Mucosa of stomach (tissue), 1 donor: ENCODE measurements at regions not wholly inside any gene's neighbourhood (a gene's known extent, or its start where the extent isn't known, plus 50 kb on each side); places are given as distances from the start of the nearest gene placed in this dataset.

Experiments used
- H3K27me3 ChIP-seq: one replicate; pipeline ENCODE4 v1.7.0; 2013; ENCODE audit warnings: mild to moderate bottlenecking, low read length; ENCODE audit not compliant: control insufficient read depth, insufficient read depth
- H3K36me3 ChIP-seq: one replicate; pipeline ENCODE4 v1.7.0; 2013; ENCODE audit warnings: low read length; ENCODE audit not compliant: control insufficient read depth, insufficient read depth
- H3K4me1 ChIP-seq: one replicate; pipeline ENCODE4 v1.7.0; 2013; ENCODE audit warnings: mild to moderate bottlenecking, low read length; ENCODE audit not compliant: control insufficient read depth, insufficient read depth
- H3K4me3 ChIP-seq: one replicate; pipeline ENCODE4 v1.7.0; 2013; ENCODE audit warnings: low read length
- H3K9ac ChIP-seq: one replicate; pipeline ENCODE4 v1.7.0; 2013; ENCODE audit warnings: mild to moderate bottlenecking, low read length, moderate library complexity
- H3K9me3 ChIP-seq: one replicate; pipeline ENCODE4 v1.7.0; 2013; ENCODE audit warnings: mild to moderate bottlenecking, low read length, moderate library complexity; ENCODE audit not compliant: control insufficient read depth
- donor health status: Pancreatic carcinoma.

DNA sequence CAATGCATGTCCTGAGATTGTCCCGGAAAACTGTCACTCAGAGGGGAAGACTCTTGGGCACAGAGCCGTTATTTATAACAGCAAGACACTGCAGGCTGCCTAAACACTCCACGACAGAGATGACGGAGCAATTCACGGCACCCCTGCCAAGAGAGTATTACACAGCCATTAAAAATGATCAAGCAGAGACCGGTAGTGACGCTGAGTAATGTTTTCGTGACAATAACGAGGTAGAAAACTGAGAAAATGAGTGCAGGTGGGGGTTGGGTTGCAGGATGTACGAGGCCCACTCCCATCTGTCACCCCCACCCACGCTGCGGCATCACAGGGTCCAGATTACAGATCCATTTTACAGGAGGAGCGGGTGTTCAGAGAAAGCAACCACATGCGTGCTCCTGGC is 58.9 kb upstream of the LINGO1 start:
- H3K36me3 ChIP-seq = no peaks in the 10 kb centered on the region
- H3K27me3 ChIP-seq = peaks cover 27% of the 10 kb centered on the region
- H3K9ac ChIP-seq = no peak overlapping the region
- no peaks in the 10 kb centered on the region for H3K4me1 ChIP-seq
- H3K4me3 ChIP-seq = no peak overlapping the region
- H3K9me3 ChIP-seq = no peaks in the 10 kb centered on the region

DNA sequence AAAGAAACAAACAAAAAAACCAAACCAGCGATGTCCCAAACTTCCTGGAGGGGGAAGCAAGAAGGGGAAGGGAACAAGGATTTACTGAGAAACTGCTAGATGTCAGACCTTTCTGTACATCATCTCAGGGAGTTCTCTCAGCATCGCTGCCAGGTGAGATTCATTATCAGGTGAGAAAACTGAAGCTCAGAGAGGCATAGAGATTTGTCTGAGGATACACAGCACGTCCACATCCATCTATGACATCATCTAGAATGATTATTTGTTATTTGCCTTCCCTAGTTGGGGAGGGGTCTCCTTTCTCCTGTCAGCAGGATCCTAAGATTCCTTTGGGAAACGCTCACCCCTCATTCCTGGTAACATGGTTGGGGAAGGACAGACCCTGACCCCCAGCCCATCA is 57.1 kb upstream of the LINGO1 start:
- H3K9me3 ChIP-seq = no peaks in the 10 kb centered on the region
- H3K27me3 ChIP-seq = peaks cover 10% of the 10 kb centered on the region
- H3K4me3 ChIP-seq = no peak overlapping the region
- no peak overlapping the region for H3K9ac ChIP-seq
- H3K4me1 ChIP-seq = no peaks in the 10 kb centered on the region
- no peaks in the 10 kb centered on the region for H3K36me3 ChIP-seq

- no peaks in the 10 kb centered on the region for H3K36me3 ChIP-seq
- H3K9ac ChIP-seq = no peak overlapping the region
- no peak overlapping the region for H3K4me3 ChIP-seq
- H3K9me3 ChIP-seq = no peaks in the 10 kb centered on the region
- peaks cover 4% of the 10 kb centered on the region for H3K27me3 ChIP-seq
- H3K4me1 ChIP-seq = no peaks in the 10 kb centered on the region
Measured at GRCh38 chr15:77688693-77689092, 56.0 kb upstream of the LINGO1 start.

- peaks cover 4% of the 10 kb centered on the region for H3K27me3 ChIP-seq
- H3K9ac ChIP-seq = no peak overlapping the region
- H3K9me3 ChIP-seq = no peaks in the 10 kb centered on the region
- no peak overlapping the region for H3K4me3 ChIP-seq
- no peaks in the 10 kb centered on the region for H3K36me3 ChIP-seq
- H3K4me1 ChIP-seq = no peaks in the 10 kb centered on the region
Measured at GRCh38 chr15:77688266-77688665, 55.6 kb upstream of the LINGO1 start.

GRCh38 chr15:77685082-77685815 is 52.5 kb upstream of the LINGO1 start:
- Histone ChIP-seq H3K4me3 (no peak overlapping the region), H3K36me3 (no peaks in the 10 kb centered on the region), H3K4me1 (no peaks in the 10 kb centered on the region), H3K27me3 (no peaks in the 10 kb centered on the region), H3K9me3 (no peaks in the 10 kb centered on the region), H3K9ac (no peak overlapping the region)

DNA sequence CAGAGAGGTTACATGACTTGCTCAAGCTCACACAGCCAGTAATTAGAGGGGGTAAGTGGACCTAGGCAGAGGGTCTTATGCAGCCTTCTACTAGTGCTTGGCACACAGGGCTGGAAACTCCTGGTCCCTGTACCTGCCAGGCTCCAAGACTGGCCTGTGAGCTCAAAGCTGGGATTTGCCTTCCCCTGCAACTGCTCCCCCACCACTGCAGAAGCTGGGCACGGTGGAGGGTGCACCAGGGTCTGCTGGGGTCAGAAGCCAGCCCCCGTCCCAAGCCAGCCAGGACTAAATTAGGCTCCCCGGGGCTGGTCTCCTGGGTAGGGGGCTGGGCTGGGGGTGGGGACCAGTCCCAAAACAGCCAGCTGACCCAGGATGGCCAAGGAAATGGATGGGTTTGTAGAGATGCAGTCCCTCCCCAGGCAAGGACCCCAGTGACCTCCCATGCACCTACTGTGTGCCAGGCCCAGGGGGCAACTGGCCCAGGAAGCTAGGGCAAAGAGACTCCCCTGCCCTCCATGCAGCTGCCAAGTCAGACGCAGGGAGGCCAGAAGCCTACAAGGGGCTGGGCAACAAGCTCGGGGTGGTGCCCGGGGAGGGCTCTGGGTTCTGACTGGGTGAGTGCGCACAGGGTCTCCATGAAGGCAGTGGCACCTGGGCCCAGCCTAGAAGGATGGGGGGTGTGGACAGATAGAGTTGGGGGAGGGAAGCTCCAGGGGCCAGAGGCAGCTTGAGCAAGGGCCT is 51.8 kb upstream of the LINGO1 start:
- H3K4me3 ChIP-seq = no peak overlapping the region
- H3K4me1 ChIP-seq = no peaks in the 10 kb centered on the region
- H3K27me3 ChIP-seq = no peaks in the 10 kb centered on the region

GRCh38 chr15:77682564-77682963 is 49.9 kb upstream of the LINGO1 start:
- no peaks in the 10 kb centered on the region for H3K4me1 ChIP-seq
- no peak overlapping the region for H3K9ac ChIP-seq
- no peaks in the 10 kb centered on the region for H3K27me3 ChIP-seq
- H3K4me3 ChIP-seq = no peak overlapping the region
- H3K9me3 ChIP-seq = no peaks in the 10 kb centered on the region
- no peaks in the 10 kb centered on the region for H3K36me3 ChIP-seq

More for the DNA sequence above, 51.8 kb upstream of the LINGO1 start:
- H3K9ac ChIP-seq = no peak overlapping the region
- no peaks in the 10 kb centered on the region for H3K9me3 ChIP-seq
- no peaks in the 10 kb centered on the region for H3K36me3 ChIP-seq
